ENCODE measurements at regions not wholly inside any gene's neighbourhood (a gene's known extent, or its start where the extent isn't known, plus 50 kb on each side); places are given as distances from the start of the nearest gene placed in this dataset.

- TF ChIP-seq CTCF (IDR thresholded peaks at IDR 0.05; ENCODE audit: low read depth, low read length) (no peak), POLR2A (IDR thresholded peaks at IDR 0.05; ENCODE audit: extremely low read depth, insufficient read length) (no peak)
Observed at GRCh38 chr21:38574895-38575575, 76.8 kb upstream of the ERG start.
